GM06990 (cell line): ENCODE measurements at regions not wholly inside any gene's neighbourhood (a gene's known extent, or its start where the extent isn't known, plus 50 kb on each side); places are given as distances from the start of the nearest gene placed in this dataset.

Experiments
- DNase-seq: peaks from one replicate; pipeline ENCODE4 v3.0.0-alpha.2; 2011; ENCODE audit not compliant: insufficient read length; ENCODE audit errors: extremely low read depth
- H3K27me3 ChIP-seq: replicated peaks from 2 replicates; pipeline ENCODE4 v1.6.0; 2011; ENCODE audit warnings: low read length; ENCODE audit not compliant: control insufficient read depth, insufficient read depth
- H3K36me3 ChIP-seq: 2 replicates; pipeline ENCODE4 v1.5.1; 2011; ENCODE audit warnings: low read length; ENCODE audit not compliant: control insufficient read depth, insufficient read depth
- H3K4me3 ChIP-seq: replicated peaks from 2 replicates; pipeline ENCODE4 v1.5.1; 2011; ENCODE audit warnings: low read depth, mild to moderate bottlenecking, control low read depth, low read length
- TF ChIP-seq, protein P1 (sequence below): IDR thresholded peaks from 2 replicates; pipeline ENCODE4 v1.5.1; 2011; ENCODE audit warnings: low read length, control low read depth, mild to moderate bottlenecking, inconsistent platforms; ENCODE audit not compliant: insufficient read depth, poor library complexity, severe bottlenecking

DNA sequence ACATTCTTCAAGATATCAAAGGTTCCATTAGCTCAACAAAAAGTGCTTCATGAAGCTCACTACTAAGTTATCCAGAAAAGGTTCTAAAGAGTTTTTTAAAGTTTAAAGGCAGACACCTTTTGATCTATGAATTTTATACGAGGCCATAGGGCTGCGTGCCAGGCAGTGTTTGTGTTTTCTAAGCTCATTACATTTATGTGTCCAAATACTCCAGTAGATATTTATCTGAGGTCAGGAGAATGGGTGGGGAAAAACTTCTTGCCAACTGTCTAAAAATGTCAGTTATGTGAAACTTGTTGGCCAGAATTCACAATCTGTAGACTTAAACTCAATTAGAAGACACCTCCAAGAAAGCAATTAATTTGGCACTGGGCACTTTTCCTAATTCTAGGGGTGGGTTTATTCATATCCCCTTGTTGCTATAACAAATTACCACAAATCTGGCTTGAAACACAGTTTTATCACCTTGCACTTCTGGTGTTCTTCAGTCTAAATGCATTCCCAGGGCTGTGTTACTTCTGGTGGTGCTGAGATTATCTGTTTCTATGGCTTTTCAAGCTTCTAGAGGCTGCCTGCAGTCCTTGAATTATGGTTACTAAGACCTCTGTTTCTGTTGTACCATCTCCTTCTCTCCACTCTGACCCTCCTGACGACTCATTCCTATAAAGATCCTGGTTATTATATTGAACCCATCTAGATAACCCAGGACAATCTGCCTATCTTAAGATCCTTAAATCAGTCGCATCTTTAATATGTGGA is 1030.4 kb upstream of the CNTN5 start:
- Histone ChIP-seq H3K36me3 (no peaks in the 10 kb centered on the region), H3K4me3 (no peak overlapping the region), H3K27me3 (no peaks in the 10 kb centered on the region)
- DNase-seq = no peak
- TF ChIP-seq, protein P1, sequence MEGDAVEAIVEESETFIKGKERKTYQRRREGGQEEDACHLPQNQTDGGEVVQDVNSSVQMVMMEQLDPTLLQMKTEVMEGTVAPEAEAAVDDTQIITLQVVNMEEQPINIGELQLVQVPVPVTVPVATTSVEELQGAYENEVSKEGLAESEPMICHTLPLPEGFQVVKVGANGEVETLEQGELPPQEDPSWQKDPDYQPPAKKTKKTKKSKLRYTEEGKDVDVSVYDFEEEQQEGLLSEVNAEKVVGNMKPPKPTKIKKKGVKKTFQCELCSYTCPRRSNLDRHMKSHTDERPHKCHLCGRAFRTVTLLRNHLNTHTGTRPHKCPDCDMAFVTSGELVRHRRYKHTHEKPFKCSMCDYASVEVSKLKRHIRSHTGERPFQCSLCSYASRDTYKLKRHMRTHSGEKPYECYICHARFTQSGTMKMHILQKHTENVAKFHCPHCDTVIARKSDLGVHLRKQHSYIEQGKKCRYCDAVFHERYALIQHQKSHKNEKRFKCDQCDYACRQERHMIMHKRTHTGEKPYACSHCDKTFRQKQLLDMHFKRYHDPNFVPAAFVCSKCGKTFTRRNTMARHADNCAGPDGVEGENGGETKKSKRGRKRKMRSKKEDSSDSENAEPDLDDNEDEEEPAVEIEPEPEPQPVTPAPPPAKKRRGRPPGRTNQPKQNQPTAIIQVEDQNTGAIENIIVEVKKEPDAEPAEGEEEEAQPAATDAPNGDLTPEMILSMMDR = no peak

DNA sequence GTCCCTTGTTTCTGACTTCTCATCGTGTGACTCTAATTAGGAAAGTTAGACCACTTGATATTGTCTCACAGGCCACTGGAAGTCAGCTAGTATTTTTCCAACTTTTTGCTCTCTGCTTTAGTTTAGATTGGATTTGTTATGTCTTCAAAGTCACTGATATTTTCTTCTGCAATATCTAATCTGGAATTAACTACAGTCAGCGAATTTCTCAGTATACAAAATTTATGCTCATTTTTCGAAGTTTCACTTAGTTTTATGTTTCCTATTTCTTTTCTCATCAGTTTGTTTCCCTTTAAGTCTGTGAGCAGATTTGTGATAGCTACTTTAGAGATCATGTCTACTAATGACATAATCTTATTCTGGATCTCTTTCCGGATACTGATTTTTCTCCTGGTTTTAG is 1027.2 kb upstream of the CNTN5 start:
- TF ChIP-seq, protein P1 = no peak
- no peak for DNase-seq
- H3K4me3 ChIP-seq = no peak overlapping the region
- H3K27me3 ChIP-seq = no peaks in the 10 kb centered on the region
- no peaks in the 10 kb centered on the region for H3K36me3 ChIP-seq

DNA sequence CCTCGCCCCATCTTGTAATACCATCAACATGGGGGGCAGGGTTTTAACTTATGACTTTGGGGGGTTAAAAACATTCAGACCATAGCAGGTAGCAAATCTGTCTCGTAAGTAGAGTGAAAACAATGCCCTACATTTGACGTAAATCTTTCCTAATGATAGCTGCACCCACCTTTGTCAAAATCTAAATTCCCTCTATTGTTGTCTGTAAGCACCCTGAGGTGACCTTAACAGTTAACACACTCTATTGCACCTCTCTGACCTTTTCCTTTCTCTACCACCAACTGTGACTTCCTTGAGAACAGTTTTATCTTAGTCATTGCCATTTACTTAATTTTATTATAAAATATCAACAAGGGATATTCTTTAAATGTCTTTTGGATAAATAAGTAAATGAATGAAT is 1024.9 kb upstream of the CNTN5 start:
- Histone ChIP-seq H3K4me3 (no peak overlapping the region), H3K36me3 (no peaks in the 10 kb centered on the region), H3K27me3 (no peaks in the 10 kb centered on the region)
- no peak for DNase-seq
- TF ChIP-seq, protein P1 = no peak

DNA sequence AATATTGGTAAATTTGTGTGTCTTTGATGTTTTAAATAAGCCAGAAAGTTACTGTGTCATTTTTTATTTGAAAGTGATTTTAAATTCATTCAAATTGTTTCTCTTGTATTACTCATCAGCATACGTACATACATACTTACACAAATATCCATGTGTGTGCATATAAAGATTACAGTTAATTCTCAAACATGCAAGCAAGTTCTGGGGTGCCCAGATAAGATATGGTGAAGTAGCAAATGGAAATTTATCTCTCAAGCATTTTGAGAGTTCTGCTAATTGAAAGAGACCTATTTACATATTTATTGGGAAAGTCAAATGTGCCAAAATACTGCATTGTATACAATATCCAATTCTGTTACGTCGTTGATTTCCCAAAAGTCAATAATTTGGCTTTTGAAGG is 1024.0 kb upstream of the CNTN5 start:
- no peak for DNase-seq
- H3K4me3 ChIP-seq = no peak overlapping the region
- no peaks in the 10 kb centered on the region for H3K36me3 ChIP-seq
- TF ChIP-seq, protein P1 = no peak
- no peaks in the 10 kb centered on the region for H3K27me3 ChIP-seq

DNA sequence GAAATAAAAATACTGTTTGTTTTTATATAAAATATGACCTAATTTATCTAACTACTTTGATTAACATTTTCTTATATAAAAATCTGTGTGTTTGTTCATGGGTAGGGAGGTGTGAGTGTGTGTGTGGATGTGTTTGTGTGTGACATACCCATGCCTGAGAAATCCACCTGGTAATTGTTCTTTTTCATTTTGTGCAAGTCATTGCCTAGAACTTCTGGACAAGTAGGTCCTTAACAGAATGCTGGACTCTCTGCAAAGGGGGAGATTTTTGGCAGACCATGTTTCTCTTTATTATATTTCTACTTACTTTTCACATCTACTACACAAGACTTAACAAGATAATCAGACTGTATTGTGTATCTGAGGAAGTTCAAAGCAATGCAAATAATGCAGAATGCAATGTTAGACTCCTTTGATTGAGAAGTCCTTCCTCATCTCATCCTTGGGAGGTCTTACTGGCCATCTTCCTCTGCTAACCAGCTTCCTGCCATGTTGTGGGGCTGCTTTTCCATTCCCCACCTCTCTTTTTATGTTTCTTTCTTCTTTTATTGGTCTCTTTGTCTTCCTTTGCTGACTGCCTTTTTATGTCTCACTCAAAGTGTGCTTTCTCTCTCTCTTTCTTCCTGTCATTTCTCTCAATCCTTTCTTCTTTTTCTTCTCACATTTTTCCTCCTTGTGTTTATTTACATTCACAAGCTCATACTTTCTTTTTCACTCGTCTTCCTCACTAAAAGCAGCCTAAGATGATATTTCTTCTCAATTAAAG is 1017.0 kb upstream of the CNTN5 start:
- H3K4me3 ChIP-seq = no peak overlapping the region
- H3K36me3 ChIP-seq = no peaks in the 10 kb centered on the region
- H3K27me3 ChIP-seq = no peaks in the 10 kb centered on the region
- DNase-seq = no peak
- TF ChIP-seq, protein P1 = no peak
